MV-4-11 (cell line): ENCODE measurements at regions not wholly inside any gene's neighbourhood (a gene's known extent, or its start where the extent isn't known, plus 50 kb on each side); places are given as distances from the start of the nearest gene placed in this dataset.

Experiments used
- DNase-seq: peaks from one replicate; lab custom pipeline; 2025; lab: John Stamatoyannopoulos, UW

DNA sequence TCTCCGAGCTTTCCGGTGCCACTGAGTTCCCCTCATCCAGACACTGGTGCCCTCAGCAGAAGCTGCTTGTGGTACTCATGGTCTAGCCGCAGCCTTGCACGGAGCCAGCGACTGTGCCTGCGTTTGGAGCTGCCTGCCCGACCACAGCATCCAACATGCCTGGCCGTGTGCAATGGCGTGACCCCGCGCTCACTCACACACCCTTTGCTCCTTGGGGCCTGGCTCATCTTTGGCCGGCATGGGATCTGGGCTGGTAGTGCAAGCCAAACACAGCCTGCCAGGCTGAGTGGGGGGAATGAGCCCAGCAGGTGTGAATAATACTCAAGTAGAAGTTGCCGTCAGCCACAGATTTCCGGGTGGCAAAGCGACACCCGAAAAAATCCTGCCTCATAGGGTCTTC, 1178.7 kb upstream of the GBE1 start:
- no peak for DNase-seq

DNA sequence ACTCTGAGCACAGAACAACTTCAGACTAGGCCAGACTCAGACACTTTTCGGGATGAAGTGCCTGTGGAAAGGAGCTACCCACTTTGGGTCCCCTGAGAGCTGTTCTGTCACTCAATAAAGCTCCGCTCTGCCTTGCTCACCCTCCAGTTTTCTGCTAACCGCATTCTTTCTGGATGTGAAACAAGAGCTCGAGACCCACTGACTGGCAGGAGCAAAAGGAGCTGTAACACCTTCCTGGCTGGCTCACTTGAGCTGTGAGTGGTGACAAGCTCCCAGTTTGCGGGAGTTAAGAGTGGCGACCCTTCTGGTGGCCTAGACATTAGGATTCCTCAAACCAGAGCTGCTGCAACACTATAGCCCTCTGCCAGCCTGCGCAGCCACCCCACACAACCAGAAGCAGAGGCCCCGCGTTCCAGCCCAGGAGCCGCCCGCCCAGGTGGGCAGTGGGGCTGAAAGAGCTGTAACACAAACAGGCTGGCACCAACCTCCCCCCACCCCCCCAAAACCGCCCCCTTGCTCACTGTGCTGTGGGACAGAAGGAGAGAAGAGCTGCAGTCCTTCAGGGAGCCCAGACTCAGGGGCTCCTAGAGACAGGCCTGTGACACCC, 1178.1 kb upstream of the GBE1 start:
- DNase-seq: no peak

DNA sequence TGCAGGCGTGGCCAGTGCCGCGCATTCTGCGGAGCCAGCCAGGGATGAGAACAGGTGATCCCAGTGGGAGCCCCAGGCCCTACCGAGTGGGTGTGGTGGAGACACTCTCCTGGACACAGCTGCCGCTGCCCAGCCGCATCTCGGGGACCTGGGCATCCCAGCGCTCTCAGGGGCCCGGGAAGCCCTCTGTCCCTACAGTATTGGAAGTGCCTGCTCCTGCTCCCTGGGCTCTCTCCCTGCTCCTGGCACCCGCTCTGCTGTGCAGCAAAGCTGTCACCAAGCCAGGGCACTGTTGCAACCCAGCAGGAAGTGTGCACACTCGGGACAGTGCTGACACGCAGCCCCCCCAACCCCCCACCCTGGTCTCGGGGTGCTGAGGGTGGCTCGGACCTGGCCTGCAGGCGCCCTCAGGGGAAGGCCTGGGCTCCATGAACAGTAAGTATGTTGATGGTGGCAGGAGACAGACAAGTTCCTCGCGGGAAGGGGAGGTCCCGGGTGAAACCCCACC, 1177.4 kb upstream of the GBE1 start:
- DNase-seq: no peak

GRCh38 chr3:82927309-82928253, 1166.1 kb upstream of the GBE1 start:
- DNase-seq: no peak

- DNase-seq: no peak
Observed at GRCh38 chr3:82891028-82891427, 1129.6 kb upstream of the GBE1 start.

DNA sequence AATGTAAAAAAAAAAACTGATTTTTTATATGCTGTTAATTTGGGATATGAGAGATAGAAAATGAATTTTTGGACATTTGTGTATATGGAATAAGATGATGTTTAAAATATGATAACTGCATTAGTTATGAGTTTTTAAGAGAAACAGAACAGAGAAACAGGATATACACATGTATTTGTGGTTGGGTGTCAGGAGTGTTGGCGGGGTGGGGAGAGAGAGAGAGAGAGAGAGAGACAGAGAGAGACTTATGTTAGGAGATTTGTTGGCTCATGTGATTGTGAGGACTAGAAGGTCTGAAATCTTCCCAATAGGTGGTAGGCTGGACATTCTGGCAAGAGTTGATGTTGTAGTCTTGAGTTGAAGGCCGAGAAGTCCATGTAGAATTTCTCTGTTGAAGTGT, 1121.6 kb upstream of the GBE1 start:
- DNase-seq: no peak

DNA sequence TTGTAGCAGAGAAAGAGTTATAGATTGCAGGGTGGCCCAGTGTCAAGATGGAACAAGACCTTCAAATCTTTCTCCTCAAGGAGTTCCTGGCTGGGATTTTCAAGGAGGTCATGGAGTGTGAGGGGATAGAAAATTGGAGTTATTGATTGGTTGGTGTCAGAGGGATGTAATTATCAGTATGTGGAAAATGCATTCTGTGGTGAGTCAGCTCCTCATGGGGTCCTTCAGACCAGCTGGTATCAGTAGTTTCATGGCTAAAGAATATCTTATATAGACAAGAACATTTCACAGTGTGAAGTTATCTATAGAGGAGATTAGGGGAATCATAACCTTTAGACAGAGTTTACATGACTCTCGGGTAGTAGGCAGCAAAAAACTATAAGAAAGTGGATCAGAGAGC, 1114.0 kb upstream of the GBE1 start:
- DNase-seq: no peak

DNA sequence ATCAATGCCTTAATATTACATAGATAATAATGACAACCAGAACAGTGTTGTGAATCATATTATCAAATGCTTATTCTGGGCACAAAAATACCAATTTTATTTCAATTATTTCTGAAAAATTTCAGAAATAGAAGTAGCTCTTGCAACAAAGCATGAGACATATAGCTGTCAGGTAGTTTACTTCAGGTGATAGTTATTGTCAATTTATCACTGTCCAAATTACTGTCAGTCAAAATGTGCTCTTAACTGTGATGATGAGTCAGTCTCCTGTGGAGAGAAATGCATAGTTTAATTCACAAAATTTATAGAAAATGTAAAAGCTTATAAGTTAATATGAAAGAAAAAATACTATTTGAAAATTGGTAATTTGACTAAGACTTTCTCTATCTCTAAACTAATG, 1078.4 kb upstream of the GBE1 start:
- no peak for DNase-seq

- no peak for DNase-seq
Observed at GRCh38 chr3:82834098-82834497, 1072.7 kb upstream of the GBE1 start.

DNA sequence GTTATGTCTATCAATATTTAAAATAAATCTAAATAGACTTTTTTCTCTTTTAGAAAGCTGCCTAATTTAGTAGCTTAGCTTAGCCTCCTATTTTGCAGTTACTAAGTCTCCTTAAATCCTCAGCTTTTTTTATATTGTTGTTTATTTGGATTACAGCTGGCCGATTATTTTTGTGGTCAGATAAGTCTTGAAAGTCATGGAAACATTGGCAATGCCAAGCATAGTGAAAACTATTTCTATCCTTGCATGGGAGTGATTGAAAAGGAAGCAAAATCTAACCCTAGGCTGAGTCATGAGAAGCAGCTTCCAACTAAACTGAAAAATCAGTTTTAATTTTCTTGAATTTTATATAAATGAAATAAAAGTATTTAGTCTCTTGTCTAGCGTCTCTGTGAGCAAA, 1063.0 kb upstream of the GBE1 start:
- no peak for DNase-seq

GRCh38 chr3:82816086-82816485, 1054.6 kb upstream of the GBE1 start:
- no peak for DNase-seq

DNA sequence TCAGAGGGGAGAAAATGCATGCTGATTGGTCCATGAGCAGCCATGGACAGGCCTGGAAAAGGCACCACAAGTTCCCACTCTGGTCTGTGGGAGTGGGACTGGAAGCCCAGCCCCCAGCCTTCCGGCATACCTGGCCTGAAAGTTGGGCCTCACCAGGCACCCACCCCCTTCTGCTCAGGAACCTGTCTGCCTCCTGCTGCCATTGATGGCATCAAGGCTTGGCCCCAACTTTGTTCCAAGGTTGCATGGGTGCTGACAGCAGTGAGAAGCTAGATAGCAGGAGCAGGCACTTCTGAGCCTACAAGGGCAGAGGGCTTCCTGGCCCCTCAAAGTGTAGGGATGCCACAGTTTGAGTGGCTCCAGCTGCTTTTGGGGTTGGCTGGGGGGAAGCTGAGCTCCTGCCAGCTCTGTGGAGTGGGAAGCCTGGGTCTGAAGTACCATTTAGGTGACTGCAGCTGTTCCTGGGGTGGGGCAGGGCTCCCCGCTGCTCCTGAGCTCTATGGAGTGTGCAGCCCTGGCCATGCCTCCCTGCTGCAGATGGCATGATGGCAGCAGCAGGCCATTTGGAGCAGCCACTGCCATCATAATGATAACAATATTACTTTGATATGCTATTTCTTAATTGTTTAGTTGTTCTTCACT, 1054.1 kb upstream of the GBE1 start:
- no peak for DNase-seq

DNA sequence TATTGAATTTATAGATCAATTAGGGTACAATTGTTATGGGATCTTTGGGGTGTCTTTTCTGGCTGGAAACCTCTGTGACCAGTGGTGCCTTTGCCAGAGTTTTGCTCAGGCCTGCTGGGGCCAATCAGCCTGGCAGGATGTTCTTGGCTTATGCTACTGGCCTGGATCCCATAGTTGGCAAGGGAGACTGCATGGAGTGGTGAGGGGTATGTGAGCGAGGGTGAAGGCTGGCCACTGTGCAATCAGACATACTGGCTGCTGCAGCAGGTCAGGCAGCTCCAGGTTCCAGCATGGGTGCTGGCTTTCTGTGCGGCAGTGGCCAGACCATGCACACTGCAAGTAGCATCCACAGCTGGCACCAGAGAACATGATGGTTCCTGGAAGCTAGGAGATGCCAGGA, 1053.2 kb upstream of the GBE1 start:
- no peak for DNase-seq

DNA sequence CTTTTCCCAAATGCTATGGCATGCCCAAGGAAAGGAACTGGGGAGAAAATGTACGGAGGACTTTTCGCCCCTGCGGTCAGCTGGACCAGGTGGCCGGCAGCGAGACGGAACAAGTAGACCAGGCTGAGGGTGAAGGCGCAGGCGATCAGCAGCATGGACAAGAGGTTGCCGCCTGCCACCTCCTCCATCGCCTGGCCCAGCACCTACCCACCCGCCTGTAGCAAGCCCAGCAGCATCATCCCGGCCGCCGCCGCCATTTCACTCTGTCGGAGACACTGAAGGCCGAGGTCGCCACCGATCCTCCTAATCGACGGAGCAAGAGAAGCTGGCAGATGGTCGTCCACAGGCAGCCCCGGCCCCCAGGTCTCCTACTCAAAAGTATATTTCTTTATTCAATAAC, 1046.3 kb upstream of the GBE1 start:
- no peak for DNase-seq

GRCh38 chr3:82802501-82802900, 1041.1 kb upstream of the GBE1 start:
- DNase-seq: no peak

GRCh38 chr3:82800248-82800647, 1038.8 kb upstream of the GBE1 start:
- no peak for DNase-seq

- DNase-seq: no peak
Observed at GRCh38 chr3:82796765-82797164, 1035.3 kb upstream of the GBE1 start.

DNA sequence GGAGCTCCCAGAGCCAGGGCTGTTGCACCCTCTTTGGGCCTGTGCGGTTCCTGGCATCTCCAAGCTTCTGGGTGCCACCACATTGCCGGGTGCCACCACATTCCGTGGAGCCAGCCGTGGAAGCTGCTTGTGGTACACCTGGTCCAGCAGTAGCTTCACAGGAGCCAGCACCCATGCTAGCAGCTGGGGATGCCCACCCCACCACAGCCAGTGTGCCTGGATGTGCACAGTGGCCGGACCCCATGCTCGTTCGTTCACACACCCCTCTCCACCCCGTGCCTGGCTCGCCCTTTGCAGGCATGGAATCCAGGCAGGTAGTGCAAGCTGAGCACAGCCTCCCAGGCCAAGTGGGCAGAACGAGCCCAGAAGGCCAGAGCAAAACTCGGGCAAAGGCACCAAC, 1029.8 kb upstream of the GBE1 start:
- DNase-seq: no peak

- no peak for DNase-seq
Observed at GRCh38 chr3:82790307-82791097, 1029.1 kb upstream of the GBE1 start.

DNA sequence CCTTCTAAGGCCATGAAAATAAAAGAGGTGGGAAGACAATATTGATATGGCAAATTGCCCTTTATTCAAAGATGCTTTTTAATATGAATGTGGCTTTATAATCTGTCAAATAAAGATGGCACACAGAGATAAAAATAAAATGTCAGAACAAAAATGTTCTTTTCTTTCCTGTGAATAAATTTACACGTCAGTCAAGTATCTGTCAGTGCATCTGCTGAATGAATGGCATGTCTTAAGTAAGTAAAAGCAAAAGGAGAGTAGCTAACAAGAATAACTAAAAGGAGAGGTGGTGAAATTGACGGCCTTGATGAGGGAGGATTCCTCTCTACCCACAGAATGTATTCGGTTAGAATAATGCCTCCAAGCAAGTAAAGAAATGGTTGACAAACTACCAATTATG, 1021.7 kb upstream of the GBE1 start:
- DNase-seq: no peak

GRCh38 chr3:82773207-82773606, 1011.8 kb upstream of the GBE1 start:
- no peak for DNase-seq

- no peak for DNase-seq
Observed at GRCh38 chr3:82764521-82764920, 1003.1 kb upstream of the GBE1 start.
